B cell (primary cell): ENCODE measurements at regions not wholly inside any gene's neighbourhood (a gene's known extent, or its start where the extent isn't known, plus 50 kb on each side); places are given as distances from the start of the nearest gene placed in this dataset.

Source experiments
- ATAC-seq: fragments of 200-7000 bp; cut with Tn5 transposase; one replicate; pipeline ENCODE4 v1.10.0; 2021; ENCODE audit warnings: low read depth, mild to moderate bottlenecking, moderate number of reproducible peaks, moderate library complexity
- CTCF ChIA-PET: fragments of 350-600 bp; sonication (Branson Sonifier 250); formaldehyde crosslinking; loops from one replicate; lab custom pipeline; 2021; ENCODE audit warnings: antibody characterized with exemption, inconsistent platforms; lab: Charles Lee
- POLR2A ChIA-PET: fragments of 350-600 bp; sonication (Branson Sonifier 250); formaldehyde crosslinking; loops from one replicate; lab custom pipeline; 2021; ENCODE audit warnings: antibody characterized with exemption; lab: Charles Lee
- DNase-seq: peaks from one replicate; pipeline ENCODE4 v3.0.0; 2013
- H2AFZ ChIP-seq: 2 replicates; pipeline ENCODE4 v1.6.1; 2012; ENCODE audit warnings: mild to moderate bottlenecking, low read depth, low read length; ENCODE audit not compliant: insufficient read depth, poor library complexity, severe bottlenecking
- H3K27ac ChIP-seq, 2 donors: 1 replicate in 1 of 2; 2 replicates in 1 of 2; pipeline ENCODE4 v1.5.1; 2012 to 2013; ENCODE audit warnings: low read length in 2 of 2, mild to moderate bottlenecking in 2 of 2, moderate library complexity in 1 of 2
- H3K27me3 ChIP-seq, 4 experiments: fragments of 200-600 bp in 1 of 4; sonication (generic) in 1 of 4; replicated peaks in 1 of 4; 1 replicate in 2 of 4; 2 replicates in 2 of 4; pipeline versions ENCODE4 v1.6.1 to v1.7.0; 2013 to 2016; ENCODE audit warnings: low read length in 3 of 4, mild to moderate bottlenecking in 2 of 4, mixed read lengths in 1 of 4, moderate library complexity in 1 of 4; ENCODE audit not compliant: insufficient read depth in 4 of 4, control insufficient read depth in 3 of 4; ENCODE audit errors: control extremely low read depth in 1 of 4
- H3K36me3 ChIP-seq, 2 experiments: replicated peaks in 1 of 2; 1 replicate in 1 of 2; 2 replicates in 1 of 2; pipeline versions ENCODE4 v1.6.1 to v1.7.1; 2013; ENCODE audit warnings: low read length in 1 of 2; ENCODE audit not compliant: insufficient read depth in 2 of 2, control insufficient read depth in 1 of 2; ENCODE audit errors: control extremely low read depth in 1 of 2, extremely low read depth in 1 of 2
- H3K4me1 ChIP-seq, 2 donors: fragments of 200-600 bp in 1 of 2; sonication (generic) in 1 of 2; 1 replicate in 1 of 2; 2 replicates in 1 of 2; pipeline versions ENCODE4 v1.5.1 to v1.6.1; 2013 to 2017; ENCODE audit warnings: low read length in 2 of 2; ENCODE audit not compliant: control insufficient read depth in 2 of 2, insufficient read depth in 2 of 2
- H3K4me2 ChIP-seq: replicated peaks from 2 replicates; pipeline ENCODE3; 2012; ENCODE audit warnings: mild to moderate bottlenecking, low read depth, low read length; ENCODE audit not compliant: poor library complexity, severe bottlenecking
- H3K4me3 ChIP-seq, 5 experiments: fragments of 200-600 bp in 1 of 5; sonication (generic) in 1 of 5; 1 replicate in 3 of 5; 2 replicates in 2 of 5; pipeline versions ENCODE4 v1.5.1 to v1.7.0; 2011 to 2016; ENCODE audit warnings: low read length in 4 of 5, mild to moderate bottlenecking in 4 of 5, low read depth in 2 of 5, control low read depth in 1 of 5, moderate library complexity in 1 of 5; ENCODE audit not compliant: insufficient read depth in 1 of 5; ENCODE audit errors: control extremely low read depth in 1 of 5, extremely low read depth in 1 of 5
- H3K79me2 ChIP-seq: fragments of 200-600 bp; sonication (generic); one replicate; pipeline ENCODE4 v1.6.0; 2016; ENCODE audit warnings: low read length; ENCODE audit not compliant: control insufficient read depth, insufficient read depth
- H3K9ac ChIP-seq: fragments of 200-600 bp; sonication (generic); 2 replicates; pipeline ENCODE4 v1.6.1; 2017; ENCODE audit warnings: mild to moderate bottlenecking, low read length, moderate library complexity
- H3K9me3 ChIP-seq, 3 donors: one replicate each; pipeline versions ENCODE4 v1.6.1 to v1.7.1; 2013; ENCODE audit warnings: low read length in 2 of 3; ENCODE audit not compliant: control insufficient read depth in 2 of 3, insufficient read depth in 1 of 3; ENCODE audit errors: control extremely low read depth in 1 of 3
- H4K20me1 ChIP-seq: 2 replicates; pipeline ENCODE4 v1.6.0; 2012; ENCODE audit warnings: mild to moderate bottlenecking, low read length; ENCODE audit not compliant: insufficient read depth, control insufficient read depth, poor library complexity, severe bottlenecking
- H3K27ac Mint-ChIP-seq: one replicate; pipeline ENCODE4 v1.8.0; 2021; ENCODE audit warnings: mixed read lengths
- H3K27me3 Mint-ChIP-seq: one replicate; pipeline ENCODE4 v1.8.0; 2021; ENCODE audit warnings: mixed read lengths
- H3K4me1 Mint-ChIP-seq: one replicate; pipeline ENCODE4 v1.8.0; 2021; ENCODE audit warnings: mixed read lengths
- H3K4me3 Mint-ChIP-seq: one replicate; pipeline ENCODE4 v1.8.0; 2021; ENCODE audit warnings: mixed read lengths
- H3K9me3 Mint-ChIP-seq: one replicate; pipeline ENCODE4 v1.8.0; 2022; ENCODE audit warnings: mixed read lengths; ENCODE audit not compliant: insufficient read depth
- CTCF ChIP-seq: fragments of 200-600 bp; IDR thresholded peaks from one replicate; pipeline ENCODE4 v1.8.0; 2022; ENCODE audit warnings: antibody characterized with exemption, mild to moderate bottlenecking
- EZH2 ChIP-seq: IDR thresholded peaks from 2 replicates; pipeline ENCODE4 v1.6.1; 2012; ENCODE audit warnings: borderline replicate concordance, low read depth, mild to moderate bottlenecking, moderate library complexity, low read length; ENCODE audit not compliant: insufficient read depth, poor library complexity, severe bottlenecking
- WGBS: methylation state at CpG from one replicate; pipeline ENCODE4 v1.1.5; 2013; ENCODE audit warnings: missing lambda C conversion rate; ENCODE audit not compliant: insufficient coverage; 5-methylcytosine and 5-hydroxymethylcytosine counted together
- intact Hi-C: fragments of 100-400 bp; cut with micrococcal nuclease; formaldehyde crosslinking; loops from one replicate; pipeline ENCODE4 v1.10.0; 2022

GRCh38 chr20:20783450-20783849 lies 71.0 kb upstream of the RALGAPA2 start:
- WGBS: 63% methylated on average over 3 of the region's 6 CpGs
- H3K9ac ChIP-seq: no peak overlapping the region
- H3K4me1 ChIP-seq: peaks cover 0 to 5% of the 10 kb centered on the region in 2 donors
- Mint-ChIP-seq H3K4me1 (peaks cover 5% of the 10 kb centered on the region), H3K27ac (no peak overlapping the region), H3K27me3 (peaks cover 15% of the 10 kb centered on the region), H3K4me3 (no peak overlapping the region), H3K9me3 (peaks cover 8% of the 10 kb centered on the region)
- H3K27ac ChIP-seq: no peak overlapping the region
- H3K79me2 ChIP-seq: no peaks in the 10 kb centered on the region
- no peak for ATAC-seq
- H4K20me1 ChIP-seq: no peaks in the 10 kb centered on the region
- no peak overlapping the region for H3K4me2 ChIP-seq
- peaks cover 0 to 12% (median 4%) of the 10 kb centered on the region in 3 donors for H3K9me3 ChIP-seq
- intact Hi-C loops: no loop called here
- H3K27me3 ChIP-seq: no peaks in the 10 kb centered on the region
- POLR2A ChIA-PET: no interaction called here
- CTCF ChIA-PET: no interaction called here
- DNase-seq: no peak
- no peak overlapping the region for H2AFZ ChIP-seq
- no peak overlapping the region for H3K4me3 ChIP-seq
- TF ChIP-seq CTCF (no peak), EZH2 (no peak)
- no peaks in the 10 kb centered on the region for H3K36me3 ChIP-seq

DNA sequence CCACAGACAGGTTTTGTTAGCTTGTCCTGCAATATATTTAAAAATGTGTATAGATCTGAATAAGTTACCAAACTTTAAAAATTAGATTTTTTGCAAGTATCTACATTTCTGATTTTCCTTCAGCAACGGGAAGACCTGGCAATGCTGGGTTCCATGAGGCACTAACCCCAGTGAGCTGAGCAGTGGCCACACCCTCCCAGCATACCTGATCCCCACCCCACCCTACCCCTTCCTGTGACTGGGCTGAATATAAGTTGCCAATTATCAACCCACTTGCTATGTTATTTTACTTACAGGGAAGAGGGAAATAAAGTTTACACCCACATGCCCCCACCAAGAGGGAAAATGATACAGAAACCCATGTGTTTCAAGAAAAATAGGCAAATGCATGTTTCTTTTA lies 70.3 kb upstream of the RALGAPA2 start:
- H3K9me3 ChIP-seq: peaks cover 0 to 12% (median 4%) of the 10 kb centered on the region in 3 donors
- H3K4me2 ChIP-seq: no peak overlapping the region
- DNase-seq (no peak), ATAC-seq (no peak)
- Mint-ChIP-seq H3K9me3 (peaks cover 8% of the 10 kb centered on the region), H3K27me3 (peaks cover 17% of the 10 kb centered on the region), H3K4me1 (peaks cover 5% of the 10 kb centered on the region), H3K27ac (no peak overlapping the region), H3K4me3 (no peak overlapping the region)
- H4K20me1 ChIP-seq: no peaks in the 10 kb centered on the region
- no peak overlapping the region for H3K27ac ChIP-seq
- H3K36me3 ChIP-seq: no peaks in the 10 kb centered on the region
- intact Hi-C loops: no loop called here
- TF ChIP-seq EZH2: no peak
- TF ChIP-seq CTCF: no peak
- 100% methylated on average over 1 of the region's 1 CpG for WGBS
- no peaks in the 10 kb centered on the region for H3K79me2 ChIP-seq
- peaks cover 0 to 5% of the 10 kb centered on the region in 2 donors for H3K4me1 ChIP-seq
- peaks cover 0 to 3% (median under 1%) of the 10 kb centered on the region in 4 experiments for H3K27me3 ChIP-seq
- no peak overlapping the region for H2AFZ ChIP-seq
- H3K4me3 ChIP-seq: no peak overlapping the region
- no peak overlapping the region for H3K9ac ChIP-seq
- ChIA-PET CTCF (no interaction called here), POLR2A (no interaction called here)
